A549 (cell line): ENCODE measurements at regions not wholly inside any gene's neighbourhood (a gene's known extent, or its start where the extent isn't known, plus 50 kb on each side); places are given as distances from the start of the nearest gene placed in this dataset.

ENCODE experiments used
- CEBPB ChIP-seq, 2 experiments: fragments of >200 bp in 1 of 2; sonication (Bioruptor Twin) in 1 of 2; formaldehyde crosslinking in 1 of 2; IDR thresholded peaks; 2 replicates each; pipeline ENCODE4 v1.6.1; 2012 to 2016
- CTCF ChIP-seq: fragments of >200 bp; sonication (Bioruptor Twin); formaldehyde crosslinking; IDR thresholded peaks from 3 replicates; pipeline ENCODE4 v1.5.1; 2016
- POLR2AphosphoS2 ChIP-seq: conservative IDR thresholded peaks from 2 replicates; pipeline ENCODE4 v1.6.1; 2012; ENCODE audit warnings: low read length, improper control_type of control experiment, inconsistent platforms
- RFX5 ChIP-seq: fragments of 450-650 bp; IDR thresholded peaks from 2 replicates; pipeline ENCODE4 v1.7.1; 2014; ENCODE audit warnings: antibody characterized with exemption, mild to moderate bottlenecking, moderate library complexity
- RNF2 ChIP-seq: fragments of 200-600 bp; sonication (generic); IDR thresholded peaks from 2 replicates; pipeline ENCODE4 v1.6.1; 2016; ENCODE audit warnings: low read depth, mild to moderate bottlenecking, antibody characterized with exemption, moderate library complexity, borderline replicate concordance
- TF ChIP-seq, protein P1 (sequence below): IDR thresholded peaks from 2 replicates; pipeline ENCODE4 v1.6.1; 2012
- TF ChIP-seq, protein P2 (sequence below): fragments of 200-600 bp; sonication (generic); IDR thresholded peaks from 2 replicates; pipeline ENCODE4 v1.6.1; 2016; ENCODE audit warnings: antibody characterized with exemption, mild to moderate bottlenecking, moderate library complexity

DNA sequence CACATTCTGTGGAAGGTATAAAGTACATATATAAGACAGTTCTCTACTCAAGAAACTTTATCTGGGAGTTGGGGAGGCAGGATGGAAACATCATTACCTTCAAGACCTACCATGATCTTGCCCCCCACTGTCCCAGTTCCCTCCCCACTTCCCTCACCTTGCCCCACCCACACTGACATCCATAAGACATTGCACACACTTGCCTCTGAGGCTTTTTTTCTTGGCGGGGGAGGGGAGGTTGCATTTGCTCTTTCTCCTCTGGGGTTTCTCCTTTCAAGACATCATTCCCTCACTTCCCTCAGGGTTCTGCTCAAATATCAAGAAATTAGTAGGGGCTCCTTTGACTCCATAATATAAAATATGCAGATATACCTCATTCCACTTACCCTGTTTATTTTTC lies 276.0 kb downstream of the ARL4A start:
- TF ChIP-seq CTCF (no peak), RFX5 (no peak), POLR2AphosphoS2 (no peak), CEBPB (IDR thresholded peaks at IDR 0.05) (no peak), RNF2 (no peak)
- TF ChIP-seq, protein P1, sequence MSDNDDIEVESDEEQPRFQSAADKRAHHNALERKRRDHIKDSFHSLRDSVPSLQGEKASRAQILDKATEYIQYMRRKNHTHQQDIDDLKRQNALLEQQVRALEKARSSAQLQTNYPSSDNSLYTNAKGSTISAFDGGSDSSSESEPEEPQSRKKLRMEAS, result no peak
- TF ChIP-seq, protein P2, sequence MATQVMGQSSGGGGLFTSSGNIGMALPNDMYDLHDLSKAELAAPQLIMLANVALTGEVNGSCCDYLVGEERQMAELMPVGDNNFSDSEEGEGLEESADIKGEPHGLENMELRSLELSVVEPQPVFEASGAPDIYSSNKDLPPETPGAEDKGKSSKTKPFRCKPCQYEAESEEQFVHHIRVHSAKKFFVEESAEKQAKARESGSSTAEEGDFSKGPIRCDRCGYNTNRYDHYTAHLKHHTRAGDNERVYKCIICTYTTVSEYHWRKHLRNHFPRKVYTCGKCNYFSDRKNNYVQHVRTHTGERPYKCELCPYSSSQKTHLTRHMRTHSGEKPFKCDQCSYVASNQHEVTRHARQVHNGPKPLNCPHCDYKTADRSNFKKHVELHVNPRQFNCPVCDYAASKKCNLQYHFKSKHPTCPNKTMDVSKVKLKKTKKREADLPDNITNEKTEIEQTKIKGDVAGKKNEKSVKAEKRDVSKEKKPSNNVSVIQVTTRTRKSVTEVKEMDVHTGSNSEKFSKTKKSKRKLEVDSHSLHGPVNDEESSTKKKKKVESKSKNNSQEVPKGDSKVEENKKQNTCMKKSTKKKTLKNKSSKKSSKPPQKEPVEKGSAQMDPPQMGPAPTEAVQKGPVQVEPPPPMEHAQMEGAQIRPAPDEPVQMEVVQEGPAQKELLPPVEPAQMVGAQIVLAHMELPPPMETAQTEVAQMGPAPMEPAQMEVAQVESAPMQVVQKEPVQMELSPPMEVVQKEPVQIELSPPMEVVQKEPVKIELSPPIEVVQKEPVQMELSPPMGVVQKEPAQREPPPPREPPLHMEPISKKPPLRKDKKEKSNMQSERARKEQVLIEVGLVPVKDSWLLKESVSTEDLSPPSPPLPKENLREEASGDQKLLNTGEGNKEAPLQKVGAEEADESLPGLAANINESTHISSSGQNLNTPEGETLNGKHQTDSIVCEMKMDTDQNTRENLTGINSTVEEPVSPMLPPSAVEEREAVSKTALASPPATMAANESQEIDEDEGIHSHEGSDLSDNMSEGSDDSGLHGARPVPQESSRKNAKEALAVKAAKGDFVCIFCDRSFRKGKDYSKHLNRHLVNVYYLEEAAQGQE, result no peak
